Activated B cell treated with CpG ODN at 0.5 μM for 24 hours (primary cell): ENCODE measurements at regions not wholly inside any gene's neighbourhood (a gene's known extent, or its start where the extent isn't known, plus 50 kb on each side); places are given as distances from the start of the nearest gene placed in this dataset.
"Not testable (repeated sequence)": the region's sequence is repeated elsewhere in the genome, so short reads cannot be mapped to it uniquely, and the experiment has no call there.

Experiments used
- ATAC-seq: fragments of 200-7000 bp; cut with Tn5 transposase; one replicate; pipeline ENCODE4 v1.10.0; 2021; ENCODE audit warnings: low read depth, mild to moderate bottlenecking, moderate library complexity
- CTCF ChIA-PET: fragments of 350-600 bp; sonication (Branson Sonifier 250); formaldehyde crosslinking; loops from one replicate; lab custom pipeline; 2021; ENCODE audit warnings: antibody characterized with exemption; lab: Charles Lee
- POLR2A ChIA-PET: fragments of 350-600 bp; sonication (Branson Sonifier 250); formaldehyde crosslinking; loops from one replicate; lab custom pipeline; 2021; ENCODE audit warnings: antibody characterized with exemption; lab: Charles Lee
- DNase-seq: peaks from one replicate; pipeline ENCODE4 v3.0.0; 2022
- H3K27ac Mint-ChIP-seq: one replicate; pipeline ENCODE4 v1.8.0; 2020; ENCODE audit warnings: mixed read lengths
- H3K27me3 Mint-ChIP-seq: one replicate; pipeline ENCODE4 v1.8.0; 2021; ENCODE audit warnings: mixed read lengths
- H3K36me3 Mint-ChIP-seq: one replicate; pipeline ENCODE4 v1.8.0; 2021; ENCODE audit warnings: low read depth, mixed read lengths
- H3K4me1 Mint-ChIP-seq: one replicate; pipeline ENCODE4 v1.8.0; 2021; ENCODE audit warnings: mixed read lengths
- H3K4me3 Mint-ChIP-seq: one replicate; pipeline ENCODE4 v1.8.0; 2020; ENCODE audit warnings: mild to moderate bottlenecking, mixed read lengths
- H3K9me3 Mint-ChIP-seq: one replicate; pipeline ENCODE4 v1.8.0; 2020; ENCODE audit warnings: mixed read lengths
- CTCF ChIP-seq: fragments of 200-600 bp; IDR thresholded peaks from one replicate; pipeline ENCODE4 v1.8.0; 2022; ENCODE audit warnings: antibody characterized with exemption, mild to moderate bottlenecking
- intact Hi-C: fragments of 100-400 bp; cut with micrococcal nuclease; formaldehyde crosslinking; loops from one replicate; pipeline ENCODE4 v1.15.1; 2024

DNA sequence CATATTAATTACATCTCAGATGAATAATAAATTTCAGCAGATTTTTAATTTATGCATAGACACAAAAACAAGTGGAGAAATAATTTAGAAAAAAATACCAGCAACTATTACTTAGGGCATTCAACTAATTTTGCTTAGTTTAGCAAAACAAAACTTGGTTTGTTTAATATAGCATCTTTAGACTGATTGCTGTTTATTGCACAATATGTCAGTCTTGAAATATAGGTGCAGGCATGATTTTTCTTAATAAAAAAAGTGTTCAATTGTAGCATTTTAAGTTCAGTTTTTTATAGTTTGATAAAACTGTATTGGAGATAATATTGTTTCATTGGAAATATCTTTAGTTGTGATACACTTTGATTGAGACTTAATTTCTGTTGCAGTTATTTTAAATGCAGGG lies 161.2 kb upstream of the KCNH8 start:
- DNase-seq = no peak
- no peaks in the 10 kb centered on the region for H3K36me3 Mint-ChIP-seq
- H3K9me3 Mint-ChIP-seq = no peaks in the 10 kb centered on the region
- intact Hi-C loops = no loop called here
- H3K4me3 Mint-ChIP-seq = no peak overlapping the region
- CTCF ChIA-PET = no interaction called here
- no peaks in the 10 kb centered on the region for H3K4me1 Mint-ChIP-seq
- ATAC-seq = no peak
- POLR2A ChIA-PET = no interaction called here
- H3K27me3 Mint-ChIP-seq = peaks cover 2% of the 10 kb centered on the region
- TF ChIP-seq CTCF = no peak
- H3K27ac Mint-ChIP-seq = no peak overlapping the region

DNA sequence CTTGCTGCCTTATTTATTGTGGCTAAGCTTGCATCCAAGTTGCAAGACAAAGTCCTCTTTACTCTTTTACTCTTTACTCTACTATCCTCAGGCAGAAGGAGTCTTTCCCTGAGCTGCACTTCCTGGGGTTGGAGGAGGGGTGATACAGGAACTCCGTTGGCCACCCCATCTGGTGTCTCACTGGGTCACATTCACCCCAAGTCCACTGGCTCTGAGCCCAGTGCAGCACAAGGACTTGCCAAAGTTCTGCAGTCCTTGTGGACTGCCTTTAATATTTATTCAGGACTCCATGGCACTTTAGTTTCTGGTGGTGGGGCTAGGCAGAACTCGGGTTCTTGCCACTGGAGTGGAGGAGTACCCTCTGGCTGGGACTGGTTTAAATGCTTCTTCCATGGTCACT lies 165.4 kb upstream of the KCNH8 start:
- H3K27ac Mint-ChIP-seq = no peak overlapping the region
- H3K4me1 Mint-ChIP-seq = no peaks in the 10 kb centered on the region
- no peaks in the 10 kb centered on the region for H3K27me3 Mint-ChIP-seq
- ChIA-PET CTCF (no interaction called here), POLR2A (no interaction called here)
- intact Hi-C loops = no loop called here
- no peaks in the 10 kb centered on the region for H3K36me3 Mint-ChIP-seq
- ATAC-seq = no peak
- H3K9me3 Mint-ChIP-seq = no peaks in the 10 kb centered on the region
- H3K4me3 Mint-ChIP-seq = no peak overlapping the region
- TF ChIP-seq CTCF = no peak
- DNase-seq = no peak

DNA sequence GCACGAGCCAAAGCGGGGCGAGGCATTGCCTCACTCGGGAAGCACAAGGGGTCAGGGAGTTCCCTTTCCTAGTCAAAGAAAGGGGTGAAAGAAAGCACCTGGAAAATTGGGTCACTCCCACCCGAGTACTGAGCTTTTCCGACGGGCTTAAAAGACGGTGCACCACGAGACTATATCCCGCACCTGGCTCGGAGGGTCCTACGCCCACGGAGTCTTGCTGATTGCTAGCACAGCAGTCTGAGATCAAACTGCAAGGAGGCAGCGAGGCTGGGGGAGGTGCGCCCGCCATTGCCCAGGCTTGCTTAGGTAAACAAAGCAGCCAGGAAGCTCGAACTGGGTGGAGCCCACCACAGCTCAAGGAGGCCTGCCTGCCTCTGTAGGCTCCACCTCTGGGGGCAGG lies 172.2 kb upstream of the KCNH8 start:
- DNase-seq, H3K36me3 Mint-ChIP-seq, intact Hi-C loops: not testable (repeated sequence)

GRCh38 chr3:18968120-18968519 lies 180.2 kb upstream of the KCNH8 start:
- Mint-ChIP-seq H3K27me3 (peaks cover 4% of the 10 kb centered on the region), H3K9me3 (peaks cover 6% of the 10 kb centered on the region), H3K4me3 (no peak overlapping the region), H3K27ac (no peak overlapping the region), H3K36me3 (no peaks in the 10 kb centered on the region), H3K4me1 (no peaks in the 10 kb centered on the region)
- ChIA-PET CTCF (no interaction called here), POLR2A (no interaction called here)
- TF ChIP-seq CTCF = no peak
- DNase-seq (no peak), ATAC-seq (no peak)
- intact Hi-C loops = no loop called here

More for the DNA sequence above, 172.2 kb upstream of the KCNH8 start:
- POLR2A ChIA-PET, ATAC-seq, H3K4me3 Mint-ChIP-seq, H3K27ac Mint-ChIP-seq, H3K4me1 Mint-ChIP-seq, CTCF ChIA-PET, H3K27me3 Mint-ChIP-seq: not testable (repeated sequence)
- H3K9me3 Mint-ChIP-seq = peaks cover 18% of the 10 kb centered on the region

DNA sequence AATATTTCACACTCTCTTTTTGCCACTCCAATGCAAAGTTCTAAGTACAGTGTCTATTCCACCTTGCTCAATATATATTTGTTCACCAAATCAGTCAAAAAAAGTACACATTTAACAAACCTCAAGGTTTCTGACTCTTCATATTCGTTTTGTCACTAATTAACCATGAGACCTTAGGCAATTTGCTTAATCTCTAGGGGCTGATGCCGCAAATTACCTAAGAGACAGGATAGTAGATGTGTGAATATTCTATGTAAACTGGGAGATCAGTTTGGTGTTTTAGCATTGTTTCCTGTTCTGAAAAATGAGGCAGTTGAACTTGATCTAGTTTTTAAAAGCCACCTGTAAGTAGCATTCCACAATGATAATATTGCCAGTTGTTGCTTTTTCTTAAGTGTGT lies 182.5 kb upstream of the KCNH8 start:
- no peak overlapping the region for H3K4me3 Mint-ChIP-seq
- ATAC-seq (no peak), DNase-seq (no peak)
- peaks cover 4% of the 10 kb centered on the region for H3K27me3 Mint-ChIP-seq
- no peaks in the 10 kb centered on the region for H3K9me3 Mint-ChIP-seq
- ChIA-PET POLR2A (no interaction called here), CTCF (no interaction called here)
- H3K4me1 Mint-ChIP-seq = no peaks in the 10 kb centered on the region
- TF ChIP-seq CTCF = no peak
- intact Hi-C loops = no loop called here
- H3K27ac Mint-ChIP-seq = no peak overlapping the region
- no peaks in the 10 kb centered on the region for H3K36me3 Mint-ChIP-seq

- CTCF ChIA-PET = no interaction called here
- Mint-ChIP-seq H3K9me3 (no peaks in the 10 kb centered on the region), H3K27ac (no peak overlapping the region), H3K4me1 (no peaks in the 10 kb centered on the region), H3K36me3 (no peaks in the 10 kb centered on the region), H3K27me3 (peaks cover 4% of the 10 kb centered on the region), H3K4me3 (no peak overlapping the region)
- no peak for TF ChIP-seq CTCF
- intact Hi-C loops = no loop called here
- DNase-seq = no peak
- no peak for ATAC-seq
- POLR2A ChIA-PET = no interaction called here
Measured at GRCh38 chr3:18964640-18965039, 183.7 kb upstream of the KCNH8 start.
